GM21360 (cell line): ENCODE measurements at regions not wholly inside any gene's neighbourhood (a gene's known extent, or its start where the extent isn't known, plus 50 kb on each side); places are given as distances from the start of the nearest gene placed in this dataset.

Experiments
- ATAC-seq: cut with Tn5 transposase; IDR thresholded peaks from one replicate; pipeline ENCODE4 v1.9.1; 2021; ENCODE audit warnings: mild to moderate bottlenecking, moderate library complexity; ENCODE audit not compliant: unreplicated experiment

GRCh38 chr2:166568409-166568808, 74.4 kb upstream of the SCN7A start:
- ATAC-seq, result no peak

GRCh38 chr2:166565501-166565900, 71.5 kb upstream of the SCN7A start:
- ATAC-seq, result no peak

- ATAC-seq, result no peak
Measured at GRCh38 chr2:166563894-166564293, 69.8 kb upstream of the SCN7A start.

- ATAC-seq, result no peak
Measured at GRCh38 chr2:166560022-166560421, 66.0 kb upstream of the SCN7A start.

DNA sequence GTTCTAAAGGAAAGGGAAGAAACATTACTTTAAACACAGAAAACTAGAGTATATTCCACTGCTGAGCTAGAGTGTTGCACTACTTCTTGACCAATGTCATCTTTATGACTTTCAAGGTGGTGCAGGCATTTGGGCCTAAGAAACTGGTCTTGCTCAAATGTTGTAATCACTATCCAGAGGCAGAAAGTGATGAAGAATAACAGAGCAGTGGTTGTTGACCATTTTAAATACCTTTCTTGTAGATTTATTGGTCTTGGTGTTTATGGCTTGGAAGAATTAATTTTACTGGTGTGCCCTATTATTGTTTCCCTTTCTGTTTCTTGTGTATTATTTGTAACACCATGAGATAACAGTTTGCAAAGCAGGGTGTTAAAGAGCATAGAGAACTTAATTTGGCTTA, 56.9 kb upstream of the SCN7A start:
- ATAC-seq, result no peak

DNA sequence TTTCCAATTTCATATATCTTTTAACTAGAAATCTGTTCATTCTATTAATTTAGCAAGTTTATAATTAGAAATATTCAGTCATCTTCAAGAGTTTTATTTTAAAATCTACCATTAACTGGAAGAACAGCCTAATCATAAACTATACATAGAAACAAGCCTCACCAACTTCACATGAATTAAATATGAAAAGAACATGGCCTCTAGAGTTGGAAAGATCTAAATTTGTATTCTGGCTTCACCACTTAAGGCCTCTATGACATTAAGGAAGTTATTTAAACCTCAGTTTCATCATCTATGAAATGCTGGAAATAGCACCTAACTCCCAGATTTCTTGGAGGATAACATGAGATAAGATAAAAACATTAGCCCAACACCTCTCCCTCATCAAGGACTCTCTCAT, 51.4 kb upstream of the SCN7A start:
- ATAC-seq, result no peak
